Keratinocyte (primary cell): ENCODE measurements at regions not wholly inside any gene's neighbourhood (a gene's known extent, or its start where the extent isn't known, plus 50 kb on each side); places are given as distances from the start of the nearest gene placed in this dataset.

ENCODE experiments used
- DNase-seq: peaks from one replicate; pipeline ENCODE4 v3.0.0-alpha.2; 2011; ENCODE audit warnings: low read depth, missing footprints, low spot score
- FAIRE-seq: peaks from 2 replicates; lab custom pipeline; 2011; peaks lifted over from hg19 to GRCh38; lab: Jason Lieb, UNC
- H2AFZ ChIP-seq: 2 replicates; pipeline ENCODE4 v1.6.0; 2012; ENCODE audit warnings: low read length, control low read depth, inconsistent platforms; ENCODE audit not compliant: control insufficient read depth
- H3K27ac ChIP-seq: 2 replicates; pipeline ENCODE4 v1.5.1; 2011; ENCODE audit warnings: low read length; ENCODE audit not compliant: control insufficient read depth, insufficient read depth
- H3K27me3 ChIP-seq: 3 replicates; pipeline ENCODE4 v1.6.0; 2011; ENCODE audit warnings: low read length; ENCODE audit not compliant: control insufficient read depth, insufficient read depth; ENCODE audit errors: extremely low read depth
- H3K36me3 ChIP-seq, 2 experiments: 2 replicates in 1 of 2; 3 replicates in 1 of 2; pipeline ENCODE4 v1.5.1; 2011; ENCODE audit warnings: low read length in 2 of 2, mild to moderate bottlenecking in 1 of 2; ENCODE audit not compliant: control insufficient read depth in 2 of 2, insufficient read depth in 2 of 2; ENCODE audit errors: extremely low read depth in 1 of 2
- H3K4me1 ChIP-seq: 3 replicates; pipeline ENCODE4 v1.5.1; 2011; ENCODE audit warnings: low read length; ENCODE audit not compliant: control insufficient read depth, insufficient read depth; ENCODE audit errors: extremely low read depth
- H3K4me2 ChIP-seq: 3 replicates; pipeline ENCODE4 v1.6.0; 2011; ENCODE audit warnings: low read depth, low read length; ENCODE audit not compliant: control insufficient read depth, insufficient read depth; ENCODE audit errors: extremely low read depth
- H3K4me3 ChIP-seq, 3 experiments: fragments of 200-600 bp in 1 of 3; sonication (generic) in 1 of 3; 2 replicates in 2 of 3; 3 replicates in 1 of 3; pipeline ENCODE4 v1.5.1; 2011 to 2016; ENCODE audit warnings: low read length in 3 of 3, mild to moderate bottlenecking in 3 of 3, control low read depth in 2 of 3, inconsistent platforms in 1 of 3, low read depth in 1 of 3, mixed read lengths in 1 of 3, mixed run types in 1 of 3, moderate library complexity in 1 of 3; ENCODE audit not compliant: control insufficient read depth in 2 of 3, insufficient read depth in 2 of 3; ENCODE audit errors: extremely low read depth in 1 of 3
- H3K79me2 ChIP-seq: 2 replicates; pipeline ENCODE4 v1.6.0; 2012; ENCODE audit warnings: low read length; ENCODE audit not compliant: control insufficient read depth, insufficient read depth
- H3K9ac ChIP-seq: 3 replicates; pipeline ENCODE4 v1.6.0; 2011; ENCODE audit warnings: low read length; ENCODE audit not compliant: control insufficient read depth, insufficient read depth; ENCODE audit errors: extremely low read depth
- H3K9me1 ChIP-seq: 3 replicates; pipeline ENCODE4 v1.6.0; 2011; ENCODE audit warnings: low read length; ENCODE audit not compliant: control insufficient read depth, insufficient read depth; ENCODE audit errors: extremely low read depth
- H3K9me3 ChIP-seq: 2 replicates; pipeline ENCODE4 v1.5.1; 2012; ENCODE audit warnings: low read depth, low read length; ENCODE audit not compliant: control insufficient read depth
- H4K20me1 ChIP-seq: 3 replicates; pipeline ENCODE4 v1.6.0; 2011; ENCODE audit warnings: low read length; ENCODE audit not compliant: control insufficient read depth, insufficient read depth; ENCODE audit errors: extremely low read depth
- EZH2 ChIP-seq: IDR thresholded peaks from one replicate; pipeline ENCODE4 v1.6.1; 2012; ENCODE audit warnings: inconsistent platforms, mild to moderate bottlenecking, low read length, moderate library complexity
- dilution Hi-C: fragments of 300-500 bp; cut with MboI; formaldehyde crosslinking; loops from one replicate; pipeline ENCODE4 v1.7.0; 2020; ENCODE audit warnings: low sequenced_read_pairs; ENCODE audit not compliant: extremely low pct_ligation_motif_present
- TF ChIP-seq, protein P1 (sequence below), 3 experiments: IDR thresholded peaks in 1 of 3; conservative IDR thresholded peaks in 1 of 3; optimal IDR thresholded peaks in 1 of 3; 2 replicates in 2 of 3; 3 replicates in 1 of 3; pipeline versions ENCODE3 to v1.5.1; 2011; ENCODE audit warnings: low read length in 3 of 3, mild to moderate bottlenecking in 3 of 3, moderate library complexity in 2 of 3, control low read depth in 1 of 3, inconsistent platforms in 1 of 3; ENCODE audit not compliant: insufficient read depth in 2 of 3; ENCODE audit errors: extremely low read depth in 1 of 3

GRCh38 chr5:89706731-89707130 lies 702.8 kb downstream of the CETN3 start:
- Histone ChIP-seq H2AFZ (no peak overlapping the region), H4K20me1 (no peaks in the 10 kb centered on the region), H3K36me3 (no peaks in the 10 kb centered on the region), H3K4me3 (no peak overlapping the region), H3K27me3 (no peaks in the 10 kb centered on the region), H3K79me2 (no peaks in the 10 kb centered on the region), H3K9me3 (no peaks in the 10 kb centered on the region), H3K4me1 (no peaks in the 10 kb centered on the region), H3K4me2 (no peak overlapping the region), H3K9me1 (no peaks in the 10 kb centered on the region), H3K27ac (no peak overlapping the region), H3K9ac (no peak overlapping the region)
- no peak for DNase-seq
- dilution Hi-C loops, result no loop called here
- TF ChIP-seq EZH2, result no peak
- TF ChIP-seq, protein P1, sequence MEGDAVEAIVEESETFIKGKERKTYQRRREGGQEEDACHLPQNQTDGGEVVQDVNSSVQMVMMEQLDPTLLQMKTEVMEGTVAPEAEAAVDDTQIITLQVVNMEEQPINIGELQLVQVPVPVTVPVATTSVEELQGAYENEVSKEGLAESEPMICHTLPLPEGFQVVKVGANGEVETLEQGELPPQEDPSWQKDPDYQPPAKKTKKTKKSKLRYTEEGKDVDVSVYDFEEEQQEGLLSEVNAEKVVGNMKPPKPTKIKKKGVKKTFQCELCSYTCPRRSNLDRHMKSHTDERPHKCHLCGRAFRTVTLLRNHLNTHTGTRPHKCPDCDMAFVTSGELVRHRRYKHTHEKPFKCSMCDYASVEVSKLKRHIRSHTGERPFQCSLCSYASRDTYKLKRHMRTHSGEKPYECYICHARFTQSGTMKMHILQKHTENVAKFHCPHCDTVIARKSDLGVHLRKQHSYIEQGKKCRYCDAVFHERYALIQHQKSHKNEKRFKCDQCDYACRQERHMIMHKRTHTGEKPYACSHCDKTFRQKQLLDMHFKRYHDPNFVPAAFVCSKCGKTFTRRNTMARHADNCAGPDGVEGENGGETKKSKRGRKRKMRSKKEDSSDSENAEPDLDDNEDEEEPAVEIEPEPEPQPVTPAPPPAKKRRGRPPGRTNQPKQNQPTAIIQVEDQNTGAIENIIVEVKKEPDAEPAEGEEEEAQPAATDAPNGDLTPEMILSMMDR (optimal IDR thresholded peaks at IDR 0.05 in 1 of 3, IDR thresholded peaks at IDR 0.05 in 1 of 3, conservative IDR thresholded peaks at IDR 0.05 in 1 of 3; ENCODE audit: extremely low read depth in 1 of 3, insufficient read depth in 2 of 3, low read length in 3 of 3), result no peak
- FAIRE-seq, result no peak

DNA sequence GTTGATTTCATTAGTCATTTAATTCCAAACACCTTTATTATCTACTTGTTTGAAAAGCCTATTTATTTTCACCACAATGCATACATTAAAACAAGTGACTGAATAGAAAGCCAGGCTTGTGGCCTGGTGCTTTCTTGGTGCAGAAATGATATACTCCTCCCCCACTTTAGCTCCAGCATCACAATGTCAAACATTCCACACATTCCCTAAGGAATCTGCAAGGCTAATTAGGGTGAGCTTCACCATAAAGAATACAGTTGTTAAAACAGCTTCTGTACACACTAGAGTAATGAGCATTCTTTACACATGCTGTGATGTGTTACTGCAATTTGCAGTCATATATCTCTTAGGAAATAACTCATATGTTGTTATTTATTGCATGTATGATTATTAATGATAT lies 705.7 kb downstream of the CETN3 start:
- Histone ChIP-seq H3K9ac (no peak overlapping the region), H3K36me3 (no peaks in the 10 kb centered on the region), H2AFZ (no peak overlapping the region), H4K20me1 (no peaks in the 10 kb centered on the region), H3K4me3 (no peak overlapping the region), H3K27me3 (no peaks in the 10 kb centered on the region), H3K4me2 (no peak overlapping the region), H3K27ac (no peak overlapping the region), H3K9me1 (no peaks in the 10 kb centered on the region), H3K79me2 (no peaks in the 10 kb centered on the region), H3K9me3 (no peaks in the 10 kb centered on the region), H3K4me1 (no peaks in the 10 kb centered on the region)
- FAIRE-seq, result no peak
- DNase-seq, result no peak
- TF ChIP-seq EZH2, result no peak
- TF ChIP-seq, protein P1 (optimal IDR thresholded peaks at IDR 0.05 in 1 of 3, IDR thresholded peaks at IDR 0.05 in 1 of 3, conservative IDR thresholded peaks at IDR 0.05 in 1 of 3; ENCODE audit: extremely low read depth in 1 of 3, insufficient read depth in 2 of 3, low read length in 3 of 3), result no peak
- dilution Hi-C loops, result no loop called here
